GM21576 (cell line): ENCODE measurements at regions not wholly inside any gene's neighbourhood (a gene's known extent, or its start where the extent isn't known, plus 50 kb on each side); places are given as distances from the start of the nearest gene placed in this dataset.

Source experiments
- ATAC-seq: cut with Tn5 transposase; IDR thresholded peaks from one replicate; pipeline ENCODE4 v1.9.1; 2021; ENCODE audit warnings: mild to moderate bottlenecking, moderate library complexity; ENCODE audit not compliant: unreplicated experiment

DNA sequence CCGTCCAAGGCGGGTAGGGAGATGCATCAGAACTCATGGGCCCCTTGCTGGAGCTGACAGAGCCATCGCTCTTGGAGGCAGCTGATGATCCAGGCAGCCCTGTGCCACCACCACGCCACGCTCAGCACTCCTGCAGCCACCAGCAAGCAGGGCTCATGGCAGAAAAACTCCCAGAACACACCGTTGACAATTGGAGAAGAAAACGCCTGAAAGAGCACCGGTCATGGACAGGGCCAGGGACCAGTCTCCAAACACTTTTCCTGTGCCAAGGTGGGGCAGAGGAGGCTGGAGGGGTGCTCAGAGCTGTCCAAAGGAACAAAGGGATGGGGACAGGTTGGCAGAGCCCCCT is 132.2 kb downstream of the FOXL1 start:
- ATAC-seq, result no peak

GRCh38 chr16:86712158-86713009 is 134.0 kb downstream of the FOXL1 start:
- no peak for ATAC-seq

DNA sequence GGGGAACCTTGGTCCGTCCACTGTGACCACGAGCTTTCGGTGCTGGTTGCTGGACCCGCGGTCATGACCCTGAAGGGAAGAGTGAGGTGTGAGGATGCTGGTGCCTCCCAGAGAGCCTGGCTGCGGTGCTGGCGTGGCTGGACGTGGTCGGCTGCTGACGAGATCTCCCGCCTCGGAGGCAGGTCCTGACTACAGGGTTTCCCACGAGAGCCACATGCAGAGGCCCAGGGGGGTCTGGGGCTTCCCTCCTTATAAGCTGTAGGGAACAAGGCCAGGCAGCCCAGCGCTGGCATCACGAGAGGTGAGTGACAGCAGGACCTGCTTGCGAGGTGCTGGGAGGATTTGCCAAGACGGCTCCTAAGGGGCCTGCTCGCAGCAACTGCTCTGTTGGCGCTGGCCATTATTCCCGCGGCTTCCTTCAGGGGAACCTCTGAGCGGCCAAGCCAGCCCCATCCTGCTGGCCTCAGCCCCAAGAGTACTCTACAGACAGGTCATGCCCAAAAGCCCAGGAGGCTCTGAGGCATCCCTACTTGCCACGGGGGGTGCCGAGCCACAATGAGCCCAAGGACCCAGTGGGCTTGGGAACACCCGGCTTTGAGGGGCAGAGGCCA is 134.8 kb downstream of the FOXL1 start:
- ATAC-seq, result no peak

DNA sequence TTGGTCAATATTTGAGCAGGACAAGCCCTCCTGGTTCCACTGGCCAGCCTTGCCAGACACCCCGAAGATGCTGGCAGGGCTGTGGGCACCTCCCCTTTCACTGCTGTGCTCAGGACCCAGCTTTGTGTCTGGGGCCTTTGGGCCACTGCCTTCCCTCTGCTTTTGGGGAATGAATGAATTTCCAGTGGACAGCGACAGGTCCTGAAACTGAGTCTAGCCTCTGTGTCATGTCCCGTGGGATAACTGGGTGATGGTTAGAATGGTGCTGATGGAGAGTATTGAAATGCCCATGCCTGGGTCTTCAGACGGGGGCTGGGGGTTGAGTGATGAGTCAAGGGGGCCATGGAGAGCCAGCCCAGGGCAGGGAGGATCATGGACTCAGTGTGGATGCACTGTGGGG is 135.8 kb downstream of the FOXL1 start:
- no peak for ATAC-seq

DNA sequence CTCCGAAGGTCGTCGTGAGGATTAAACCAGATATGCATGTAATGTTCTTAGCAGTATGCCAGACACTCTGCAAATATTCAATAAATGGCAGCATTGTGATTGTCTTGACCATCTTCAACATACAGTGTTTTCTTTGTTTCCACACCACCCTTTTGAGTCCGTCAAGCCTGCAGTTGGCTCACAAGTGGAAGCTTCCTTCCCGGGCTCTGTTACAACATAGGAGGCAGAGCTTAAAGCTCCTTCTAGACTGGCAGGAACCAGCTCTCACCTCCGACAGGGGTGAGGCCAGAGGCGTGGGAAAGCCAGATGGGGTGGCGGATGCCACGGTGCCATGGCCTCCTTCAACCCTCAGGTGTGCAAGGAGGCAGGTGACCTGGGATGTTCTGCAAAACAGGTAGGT is 138.3 kb downstream of the FOXL1 start:
- ATAC-seq, result no peak

DNA sequence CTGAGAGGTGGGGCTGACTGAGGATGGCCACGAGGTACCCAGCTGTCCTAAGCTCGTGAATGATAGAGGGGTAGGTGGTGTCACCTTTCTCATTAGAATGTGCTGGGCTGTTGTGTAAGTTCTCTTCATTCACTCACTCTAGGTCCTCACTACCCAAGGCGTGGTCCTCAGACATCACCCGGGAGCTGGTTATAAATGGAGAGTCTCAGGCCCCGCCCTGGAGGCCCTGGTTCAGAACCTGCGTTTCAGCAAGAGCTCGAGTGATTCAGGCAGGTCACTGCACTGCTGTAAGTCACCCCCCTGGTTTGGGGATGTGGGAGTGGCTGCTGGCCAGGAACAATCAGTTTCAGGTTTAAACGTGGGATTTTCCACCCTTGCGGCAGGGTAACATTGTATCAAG is 139.8 kb downstream of the FOXL1 start:
- ATAC-seq, result no peak

DNA sequence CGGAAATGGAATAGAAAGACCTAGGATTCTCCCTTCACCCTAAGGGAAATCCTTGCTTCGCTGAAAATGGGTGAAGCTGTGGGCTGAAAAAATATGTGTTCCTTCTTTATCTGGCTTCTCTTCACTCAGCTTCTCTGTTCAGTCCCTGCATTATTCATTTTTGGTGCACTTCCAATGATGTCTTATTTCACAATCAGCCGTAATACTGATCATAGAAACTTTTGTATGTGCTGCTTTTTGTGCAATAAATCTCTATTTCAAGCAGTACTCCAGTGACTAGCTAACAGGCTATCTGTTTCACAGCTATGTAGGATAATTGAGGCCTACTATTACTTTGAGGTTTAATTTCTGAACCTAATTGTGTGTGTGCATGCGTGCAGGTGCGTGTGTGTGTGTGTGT is 144.6 kb downstream of the FOXL1 start:
- ATAC-seq, result no peak

DNA sequence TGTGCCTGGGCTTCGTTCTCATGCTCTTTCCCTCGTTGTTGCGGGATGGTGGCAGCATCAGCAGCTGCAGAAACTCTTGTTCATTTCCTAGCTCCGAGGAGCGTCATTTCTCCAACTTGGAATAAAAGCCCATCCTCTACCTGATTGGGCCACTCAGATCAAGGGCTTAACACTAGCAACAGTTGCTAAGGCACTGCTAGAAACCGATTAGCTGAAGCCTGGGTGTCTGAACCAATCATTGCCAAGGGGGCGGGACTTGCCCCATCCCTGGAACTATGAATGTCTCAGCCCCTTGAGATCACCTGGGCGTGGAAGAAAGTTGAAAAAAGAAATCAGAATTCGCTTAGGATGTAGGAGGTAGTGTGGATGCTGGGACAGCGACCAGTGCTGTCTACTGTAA is 145.3 kb downstream of the FOXL1 start:
- ATAC-seq, result no peak

- ATAC-seq, result no peak
These were observed 147.1 kb downstream of the FOXL1 start for GRCh38 chr16:86725401-86725800.

DNA sequence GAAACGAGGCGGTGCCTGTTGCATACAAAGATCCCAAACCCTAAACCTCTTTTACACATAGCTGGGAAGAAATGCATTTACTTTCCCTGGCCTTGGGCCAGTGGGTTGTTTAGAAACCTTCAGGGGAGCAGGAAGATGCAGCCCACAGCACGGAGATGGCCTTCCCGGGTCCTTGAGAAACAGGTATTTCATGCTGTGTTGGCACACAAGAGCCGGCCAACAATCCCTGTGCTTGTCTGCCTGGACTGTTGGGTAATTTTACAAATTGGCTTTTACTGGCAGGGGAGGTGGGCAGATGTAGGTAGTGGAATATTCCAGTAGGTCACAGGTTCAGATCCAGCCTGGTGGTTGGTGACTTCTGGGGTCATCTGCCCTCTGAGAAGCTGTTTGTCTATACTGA is 148.0 kb downstream of the FOXL1 start:
- ATAC-seq, result no peak

DNA sequence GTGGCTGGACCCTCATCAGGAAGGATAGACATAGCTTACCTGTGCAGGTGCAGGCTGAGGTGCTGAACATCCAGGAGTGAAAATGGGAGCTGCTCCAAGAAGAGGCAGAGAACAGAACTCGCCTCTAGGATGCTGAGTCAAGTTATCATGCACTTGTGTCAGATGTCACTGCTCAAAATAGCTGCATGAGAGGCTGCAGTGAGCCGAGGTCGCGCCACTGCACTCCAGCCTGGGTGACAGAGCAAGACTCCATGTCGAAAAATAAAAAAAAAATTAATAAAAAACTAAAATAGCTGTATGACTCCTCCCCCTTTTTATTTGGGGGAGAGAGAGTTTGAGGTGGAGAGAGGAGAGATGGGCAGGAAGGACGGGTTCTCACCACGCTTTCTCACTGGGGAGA is 148.8 kb downstream of the FOXL1 start:
- no peak for ATAC-seq

DNA sequence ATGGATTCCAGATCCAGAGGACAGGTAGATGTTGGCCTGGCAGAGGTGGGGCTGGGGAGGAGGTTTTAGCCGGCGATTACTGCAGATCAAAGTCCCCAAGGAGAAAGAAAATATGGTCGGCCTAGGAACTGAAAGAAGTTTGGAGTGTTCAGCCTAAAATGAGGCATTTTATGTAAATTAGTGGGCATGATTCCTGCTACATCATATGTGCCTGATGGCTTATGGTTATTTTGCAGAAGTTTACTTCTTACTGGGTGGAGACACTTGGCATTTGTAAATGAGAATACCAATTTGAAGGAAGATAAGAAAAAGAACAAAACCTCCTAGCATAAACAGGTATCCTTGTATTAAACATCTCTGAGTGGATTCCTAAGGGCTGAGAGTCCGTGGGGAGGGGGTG is 149.3 kb downstream of the FOXL1 start:
- no peak for ATAC-seq

GRCh38 chr16:86729686-86730085 is 151.3 kb downstream of the FOXL1 start:
- no peak for ATAC-seq

- no peak for ATAC-seq
These were observed 151.7 kb downstream of the FOXL1 start for GRCh38 chr16:86730086-86730485.

DNA sequence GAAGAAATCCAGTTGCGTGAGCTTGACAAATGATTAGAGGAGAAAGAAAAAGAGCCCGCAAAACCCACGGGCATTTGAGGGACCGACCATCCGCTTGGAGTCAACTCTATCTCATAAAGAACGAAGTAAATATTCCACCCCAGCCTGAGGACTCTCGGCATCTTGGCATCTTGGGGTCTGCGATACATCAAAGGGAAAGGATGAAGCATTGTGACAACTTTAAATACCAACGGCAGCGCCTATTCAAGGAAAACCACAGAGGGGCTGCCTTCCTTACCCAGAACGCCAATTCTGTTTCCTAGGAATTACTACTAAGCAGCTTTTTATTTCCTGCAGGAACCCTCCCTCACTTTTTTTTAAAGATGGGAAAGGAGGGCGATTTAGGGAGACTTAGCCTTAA is 152.2 kb downstream of the FOXL1 start:
- ATAC-seq, result no peak

GRCh38 chr16:86732621-86733295 is 154.4 kb downstream of the FOXL1 start:
- ATAC-seq, result no peak

DNA sequence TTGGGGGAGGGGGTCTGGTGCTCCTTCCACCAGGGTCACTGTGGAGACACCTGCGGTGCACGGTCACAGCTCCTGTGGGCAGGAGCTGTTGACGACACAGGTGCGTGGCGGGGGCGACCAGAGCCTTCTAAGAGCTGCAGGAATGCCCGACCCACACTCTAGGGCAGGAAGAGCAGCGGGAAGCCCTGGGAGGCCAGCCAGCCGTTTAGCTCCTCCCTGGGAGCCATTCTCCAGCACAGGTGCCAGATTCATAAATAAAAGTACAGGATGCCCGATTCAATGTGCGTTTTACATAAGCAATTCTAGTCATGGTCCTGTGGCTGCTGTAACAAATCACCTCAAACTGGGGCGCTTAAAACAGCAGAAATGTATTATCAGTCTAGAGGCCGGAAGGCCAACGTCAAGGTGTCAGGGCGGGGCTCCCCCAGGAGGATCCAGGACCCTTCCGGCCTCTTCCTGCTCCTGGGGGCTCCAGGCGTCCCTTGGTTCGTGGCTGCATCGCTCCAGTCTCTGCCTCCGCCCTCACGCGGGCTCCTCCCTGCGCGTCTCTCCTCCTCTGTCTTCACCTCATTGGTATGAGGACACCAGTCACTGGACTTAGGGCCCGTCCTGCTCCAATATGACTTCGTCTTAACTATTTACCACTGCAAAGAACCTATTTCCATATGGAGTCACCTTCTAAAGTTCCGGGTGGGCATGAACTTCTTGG is 155.4 kb downstream of the FOXL1 start:
- no peak for ATAC-seq

- no peak for ATAC-seq
These were observed 156.5 kb downstream of the FOXL1 start for GRCh38 chr16:86734543-86735460.

- no peak for ATAC-seq
These were observed 157.4 kb downstream of the FOXL1 start for GRCh38 chr16:86735727-86736126.

- ATAC-seq, result no peak
These were observed 158.2 kb downstream of the FOXL1 start for GRCh38 chr16:86736502-86736901.

DNA sequence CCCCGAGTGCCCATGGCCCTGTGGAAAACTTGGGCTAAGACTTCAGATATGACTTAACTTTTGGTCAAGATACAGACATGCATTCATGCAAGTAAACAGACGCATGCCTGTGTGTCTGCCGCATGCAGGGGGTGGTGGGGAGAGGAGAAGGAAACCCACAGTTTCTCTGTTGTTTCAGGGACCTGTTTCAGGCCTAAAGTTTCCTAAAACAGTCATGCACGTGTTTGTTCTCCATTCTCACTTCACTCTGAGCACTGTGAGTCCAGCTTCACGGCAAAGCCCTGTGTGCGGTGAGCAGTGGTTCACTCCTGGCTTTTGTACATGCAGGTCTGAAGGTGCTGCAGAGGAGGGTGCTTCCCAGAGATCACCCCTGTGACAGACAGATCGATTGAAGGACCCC is 158.7 kb downstream of the FOXL1 start:
- no peak for ATAC-seq
